ENCODE measurements at regions not wholly inside any gene's neighbourhood (a gene's known extent, or its start where the extent isn't known, plus 50 kb on each side); places are given as distances from the start of the nearest gene placed in this dataset.

DNA sequence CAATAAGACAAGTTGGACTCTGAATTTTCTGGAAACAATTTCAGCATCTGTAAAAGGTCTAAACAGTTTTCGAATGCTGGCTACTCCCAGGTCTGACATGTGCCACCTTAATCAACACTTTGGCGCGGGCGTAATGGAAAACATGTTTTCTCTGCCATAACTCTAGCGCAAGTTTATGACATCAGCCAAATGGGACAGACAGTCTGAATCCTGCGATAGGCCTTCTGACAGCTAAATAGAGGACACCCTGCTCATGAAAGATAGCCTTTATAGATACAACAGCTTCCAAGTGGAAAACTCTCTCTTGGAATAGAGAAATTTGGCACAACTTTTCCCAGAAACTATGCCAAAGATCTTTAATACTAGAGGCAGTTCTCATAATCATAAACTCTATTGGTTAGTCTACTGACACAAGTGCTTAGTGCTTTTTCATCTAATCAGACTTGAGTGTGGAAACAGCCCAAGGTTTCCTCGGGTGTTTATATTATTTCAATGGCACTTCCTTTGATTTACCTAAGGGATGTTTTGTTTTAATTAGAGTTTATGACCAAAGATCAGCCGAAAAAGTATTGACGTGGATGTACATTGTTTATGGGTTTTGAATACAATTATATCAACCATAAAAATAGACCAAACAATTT is 120.1 kb upstream of the DPH6 start:
- TF ChIP-seq KLF16 (tag by site-specific recombination; IDR thresholded peaks at IDR 0.05) = no peak
- TF ChIP-seq ZNF19 (tag by site-specific recombination; IDR thresholded peaks at IDR 0.05; ENCODE audit: low read depth) = no peak
- TF ChIP-seq ZSCAN30 (tag by site-specific recombination; IDR thresholded peaks at IDR 0.05) = no peak
- TF ChIP-seq, protein P1, sequence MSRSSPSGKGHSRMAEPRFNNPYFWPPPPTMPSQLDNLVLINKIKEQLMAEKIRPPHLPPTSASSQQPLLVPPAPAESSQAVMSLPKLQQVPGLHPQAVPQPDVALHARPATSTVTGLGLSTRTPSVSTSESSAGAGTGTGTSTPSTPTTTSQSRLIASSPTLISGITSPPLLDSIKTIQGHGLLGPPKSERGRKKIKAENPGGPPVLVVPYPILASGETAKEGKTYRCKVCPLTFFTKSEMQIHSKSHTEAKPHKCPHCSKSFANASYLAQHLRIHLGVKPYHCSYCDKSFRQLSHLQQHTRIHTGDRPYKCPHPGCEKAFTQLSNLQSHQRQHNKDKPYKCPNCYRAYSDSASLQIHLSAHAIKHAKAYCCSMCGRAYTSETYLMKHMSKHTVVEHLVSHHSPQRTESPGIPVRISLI (tag by site-specific recombination; IDR thresholded peaks at IDR 0.05) = no peak
- TF ChIP-seq, protein P2, sequence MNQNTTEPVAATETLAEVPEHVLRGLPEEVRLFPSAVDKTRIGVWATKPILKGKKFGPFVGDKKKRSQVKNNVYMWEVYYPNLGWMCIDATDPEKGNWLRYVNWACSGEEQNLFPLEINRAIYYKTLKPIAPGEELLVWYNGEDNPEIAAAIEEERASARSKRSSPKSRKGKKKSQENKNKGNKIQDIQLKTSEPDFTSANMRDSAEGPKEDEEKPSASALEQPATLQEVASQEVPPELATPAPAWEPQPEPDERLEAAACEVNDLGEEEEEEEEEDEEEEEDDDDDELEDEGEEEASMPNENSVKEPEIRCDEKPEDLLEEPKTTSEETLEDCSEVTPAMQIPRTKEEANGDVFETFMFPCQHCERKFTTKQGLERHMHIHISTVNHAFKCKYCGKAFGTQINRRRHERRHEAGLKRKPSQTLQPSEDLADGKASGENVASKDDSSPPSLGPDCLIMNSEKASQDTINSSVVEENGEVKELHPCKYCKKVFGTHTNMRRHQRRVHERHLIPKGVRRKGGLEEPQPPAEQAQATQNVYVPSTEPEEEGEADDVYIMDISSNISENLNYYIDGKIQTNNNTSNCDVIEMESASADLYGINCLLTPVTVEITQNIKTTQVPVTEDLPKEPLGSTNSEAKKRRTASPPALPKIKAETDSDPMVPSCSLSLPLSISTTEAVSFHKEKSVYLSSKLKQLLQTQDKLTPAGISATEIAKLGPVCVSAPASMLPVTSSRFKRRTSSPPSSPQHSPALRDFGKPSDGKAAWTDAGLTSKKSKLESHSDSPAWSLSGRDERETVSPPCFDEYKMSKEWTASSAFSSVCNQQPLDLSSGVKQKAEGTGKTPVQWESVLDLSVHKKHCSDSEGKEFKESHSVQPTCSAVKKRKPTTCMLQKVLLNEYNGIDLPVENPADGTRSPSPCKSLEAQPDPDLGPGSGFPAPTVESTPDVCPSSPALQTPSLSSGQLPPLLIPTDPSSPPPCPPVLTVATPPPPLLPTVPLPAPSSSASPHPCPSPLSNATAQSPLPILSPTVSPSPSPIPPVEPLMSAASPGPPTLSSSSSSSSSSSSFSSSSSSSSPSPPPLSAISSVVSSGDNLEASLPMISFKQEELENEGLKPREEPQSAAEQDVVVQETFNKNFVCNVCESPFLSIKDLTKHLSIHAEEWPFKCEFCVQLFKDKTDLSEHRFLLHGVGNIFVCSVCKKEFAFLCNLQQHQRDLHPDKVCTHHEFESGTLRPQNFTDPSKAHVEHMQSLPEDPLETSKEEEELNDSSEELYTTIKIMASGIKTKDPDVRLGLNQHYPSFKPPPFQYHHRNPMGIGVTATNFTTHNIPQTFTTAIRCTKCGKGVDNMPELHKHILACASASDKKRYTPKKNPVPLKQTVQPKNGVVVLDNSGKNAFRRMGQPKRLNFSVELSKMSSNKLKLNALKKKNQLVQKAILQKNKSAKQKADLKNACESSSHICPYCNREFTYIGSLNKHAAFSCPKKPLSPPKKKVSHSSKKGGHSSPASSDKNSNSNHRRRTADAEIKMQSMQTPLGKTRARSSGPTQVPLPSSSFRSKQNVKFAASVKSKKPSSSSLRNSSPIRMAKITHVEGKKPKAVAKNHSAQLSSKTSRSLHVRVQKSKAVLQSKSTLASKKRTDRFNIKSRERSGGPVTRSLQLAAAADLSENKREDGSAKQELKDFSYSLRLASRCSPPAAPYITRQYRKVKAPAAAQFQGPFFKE (tag by site-specific recombination; IDR thresholded peaks at IDR 0.05; ENCODE audit: borderline replicate concordance) = no peak
- TF ChIP-seq HOXD13 (CRISPR knock-in tag; IDR thresholded peaks at IDR 0.05; ENCODE audit: borderline replicate concordance) = no peak
- no peak for TF ChIP-seq ZEB2 (tag by site-specific recombination; IDR thresholded peaks at IDR 0.05)
- POLR2A ChIA-PET = no interaction called here
- no peak overlapping the region for H3K4me3 ChIP-seq (ENCODE audit: low read depth, low read length)
- H3K36me3 ChIP-seq (ENCODE audit: control insufficient read depth in 2 of 2, insufficient read depth in 1 of 2, low read length in 2 of 2) = no peaks in the 10 kb centered on the region
- no peak overlapping the region for H3K27ac ChIP-seq (ENCODE audit: extremely low read depth, low read depth, low read length)
- no peaks in the 10 kb centered on the region for H3K4me1 ChIP-seq (ENCODE audit: control insufficient read depth, insufficient read depth, low read length)
- H3K9me3 ChIP-seq (ENCODE audit: control insufficient read depth, insufficient read depth, low read depth, low read length) = no peaks in the 10 kb centered on the region
- CTCF ChIA-PET = no interaction called here

DNA sequence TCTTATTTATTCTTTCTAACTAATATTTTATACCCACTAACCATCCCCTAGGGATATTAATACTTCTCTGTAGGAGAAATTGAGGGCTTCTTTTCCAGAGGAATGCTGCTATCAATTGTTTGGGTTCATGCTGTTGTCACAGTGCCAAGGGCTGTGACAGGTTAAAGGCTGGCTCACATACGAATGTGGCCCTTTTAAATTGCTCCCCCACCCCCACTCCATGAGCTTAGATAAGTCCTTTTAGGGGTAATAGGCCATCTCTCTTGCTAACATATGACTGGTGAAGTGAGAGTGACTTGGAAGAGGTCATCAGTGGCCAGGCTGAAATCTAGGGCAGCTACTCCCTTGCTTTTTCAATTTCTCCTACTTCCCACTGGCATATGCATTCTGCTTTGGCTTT is 121.9 kb upstream of the DPH6 start:
- Histone ChIP-seq H3K9me3 (ENCODE audit: control insufficient read depth, insufficient read depth, low read depth, low read length) (no peaks in the 10 kb centered on the region), H3K27ac (ENCODE audit: extremely low read depth, low read depth, low read length) (no peak overlapping the region), H3K4me1 (ENCODE audit: control insufficient read depth, insufficient read depth, low read length) (no peaks in the 10 kb centered on the region), H3K36me3 (ENCODE audit: control insufficient read depth in 2 of 2, insufficient read depth in 1 of 2, low read length in 2 of 2) (no peaks in the 10 kb centered on the region), H3K4me3 (ENCODE audit: low read depth, low read length) (no peak overlapping the region)
- ChIA-PET CTCF (no interaction called here), POLR2A (no interaction called here)
- TF ChIP-seq ZFP41 (tag by site-specific recombination; IDR thresholded peaks at IDR 0.05; ENCODE audit: borderline replicate concordance) (no peak), KLF8 (tag by site-specific recombination; IDR thresholded peaks at IDR 0.05) (no peak)
- TF ChIP-seq, protein P3, sequence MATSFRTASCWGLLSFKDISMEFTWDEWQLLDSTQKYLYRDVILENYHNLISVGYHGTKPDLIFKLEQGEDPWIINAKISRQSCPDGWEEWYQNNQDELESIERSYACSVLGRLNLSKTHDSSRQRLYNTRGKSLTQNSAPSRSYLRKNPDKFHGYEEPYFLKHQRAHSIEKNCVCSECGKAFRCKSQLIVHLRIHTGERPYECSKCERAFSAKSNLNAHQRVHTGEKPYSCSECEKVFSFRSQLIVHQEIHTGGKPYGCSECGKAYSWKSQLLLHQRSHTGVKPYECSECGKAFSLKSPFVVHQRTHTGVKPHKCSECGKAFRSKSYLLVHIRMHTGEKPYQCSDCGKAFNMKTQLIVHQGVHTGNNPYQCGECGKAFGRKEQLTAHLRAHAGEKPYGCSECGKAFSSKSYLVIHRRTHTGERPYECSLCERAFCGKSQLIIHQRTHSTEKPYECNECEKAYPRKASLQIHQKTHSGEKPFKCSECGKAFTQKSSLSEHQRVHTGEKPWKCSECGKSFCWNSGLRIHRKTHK (tag by site-specific recombination; IDR thresholded peaks at IDR 0.05) = no peak
- TF ChIP-seq, protein P4, sequence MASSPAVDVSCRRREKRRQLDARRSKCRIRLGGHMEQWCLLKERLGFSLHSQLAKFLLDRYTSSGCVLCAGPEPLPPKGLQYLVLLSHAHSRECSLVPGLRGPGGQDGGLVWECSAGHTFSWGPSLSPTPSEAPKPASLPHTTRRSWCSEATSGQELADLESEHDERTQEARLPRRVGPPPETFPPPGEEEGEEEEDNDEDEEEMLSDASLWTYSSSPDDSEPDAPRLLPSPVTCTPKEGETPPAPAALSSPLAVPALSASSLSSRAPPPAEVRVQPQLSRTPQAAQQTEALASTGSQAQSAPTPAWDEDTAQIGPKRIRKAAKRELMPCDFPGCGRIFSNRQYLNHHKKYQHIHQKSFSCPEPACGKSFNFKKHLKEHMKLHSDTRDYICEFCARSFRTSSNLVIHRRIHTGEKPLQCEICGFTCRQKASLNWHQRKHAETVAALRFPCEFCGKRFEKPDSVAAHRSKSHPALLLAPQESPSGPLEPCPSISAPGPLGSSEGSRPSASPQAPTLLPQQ (tag by site-specific recombination; IDR thresholded peaks at IDR 0.05) = peak; percentile 54; the same call in 1 of the 2 replicates

Data from HEK293 (cell line).